ENCODE measurements at regions not wholly inside any gene's neighbourhood (a gene's known extent, or its start where the extent isn't known, plus 50 kb on each side); places are given as distances from the start of the nearest gene placed in this dataset.
"Not testable (repeated sequence)": the region's sequence is repeated elsewhere in the genome, so short reads cannot be mapped to it uniquely, and the experiment has no call there.

- DNase-seq (ENCODE audit: insufficient read length, low spot score); FAIRE-seq: not testable (repeated sequence)
These were observed 58.9 kb upstream of the NBPF20 start for GRCh38 chr1:145484257-145484656.

DNA sequence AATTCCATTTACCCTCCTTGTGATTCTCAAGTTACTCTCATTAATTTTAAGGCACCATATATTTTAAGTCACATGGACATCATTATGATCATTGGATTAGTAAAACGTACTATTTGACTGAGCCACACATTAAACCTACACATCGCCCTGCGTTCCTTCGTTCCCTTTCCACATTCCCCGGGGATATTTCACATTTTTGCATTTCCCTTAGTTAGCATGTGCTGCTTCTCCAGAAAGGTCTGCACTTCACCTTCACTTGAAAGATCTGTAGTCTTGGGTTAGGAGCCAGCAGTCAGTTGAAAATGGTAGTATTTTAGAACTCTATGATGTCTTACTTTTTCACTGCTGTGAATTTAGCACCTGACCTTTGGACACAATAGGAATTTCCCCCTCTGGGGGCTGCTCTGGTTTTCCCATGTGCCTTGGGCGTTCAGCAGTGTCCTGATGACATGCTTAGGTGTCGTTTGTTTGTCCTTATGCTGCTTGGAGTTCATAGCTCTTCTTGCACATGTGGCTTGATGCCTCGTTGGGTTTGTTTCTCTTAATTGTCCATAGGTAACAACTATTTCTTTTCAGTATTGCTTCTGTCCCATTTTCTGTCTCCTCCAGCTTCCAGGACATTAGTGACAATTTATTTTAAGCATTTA is 56.9 kb upstream of the NBPF20 start:
- not testable (repeated sequence) for FAIRE-seq; DNase-seq (ENCODE audit: insufficient read length, low spot score)

- not testable (repeated sequence) for DNase-seq (ENCODE audit: insufficient read length, low spot score); FAIRE-seq
These were observed 50.6 kb upstream of the NBPF20 start for GRCh38 chr1:145475962-145476361.

DNA sequence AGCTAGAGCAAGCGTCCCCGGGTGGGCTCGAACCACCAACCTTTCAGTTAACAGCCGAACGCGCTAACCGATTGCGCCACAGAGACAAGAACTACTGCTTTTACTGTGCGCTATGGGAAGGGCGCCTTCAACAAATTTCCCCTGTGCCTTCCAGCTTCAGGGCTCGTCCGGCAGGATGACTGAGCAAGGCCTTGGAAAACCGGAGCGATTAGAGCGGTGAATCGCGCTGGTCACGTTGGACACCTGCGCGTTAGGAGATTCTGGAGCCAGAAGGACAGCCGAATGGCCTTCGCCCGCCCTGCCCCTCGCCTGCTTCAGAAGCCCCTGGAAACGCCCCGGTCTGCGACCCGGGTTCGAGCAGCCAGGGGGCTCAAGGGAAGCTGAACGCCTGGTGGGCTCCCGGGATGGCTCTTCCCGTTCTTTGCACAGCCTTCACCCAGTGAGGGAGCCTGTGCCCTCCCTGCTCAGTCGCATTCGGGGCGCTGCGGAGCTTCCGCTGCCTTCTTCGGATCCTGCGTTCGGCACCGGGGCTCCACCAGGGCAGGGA is 50.0 kb upstream of the NBPF20 start:
- not testable (repeated sequence) for FAIRE-seq; DNase-seq (ENCODE audit: insufficient read length, low spot score)

Data from HTR-8/SVneo (cell line).